ENCODE measurements at regions not wholly inside any gene's neighbourhood (a gene's known extent, or its start where the extent isn't known, plus 50 kb on each side); places are given as distances from the start of the nearest gene placed in this dataset.

GRCh38 chr5:56638061-56638621 lies 177.2 kb upstream of the MAP3K1 start (continued):
- no peak for TF ChIP-seq ZBTB2 (CRISPR knock-in tag; IDR thresholded peaks at IDR 0.05; ENCODE audit: low read depth)
- TF ChIP-seq NFIC (IDR thresholded peaks at IDR 0.05; ENCODE audit: low read length), result peak; percentile 58
- no peak for TF ChIP-seq PLSCR1 (CRISPR knock-in tag; IDR thresholded peaks at IDR 0.05; ENCODE audit: borderline replicate concordance)
- peak; percentile 89 for TF ChIP-seq ARID5B (CRISPR knock-in tag; IDR thresholded peaks at IDR 0.05)
- TF ChIP-seq FIP1L1 (IDR thresholded peaks at IDR 0.05; ENCODE audit: borderline replicate concordance, insufficient read depth, low read depth, low read length), result no peak
- TF ChIP-seq NR2F6 (IDR thresholded peaks at IDR 0.05), result no peak
- 0 out of 2 replicates have a peak, but pooled peaks have one; percentile 9 for TF ChIP-seq NR2F6 (CRISPR knock-in tag; IDR thresholded peaks at IDR 0.05)
- peak; percentile 52; the same call in 1 of the 2 replicates for TF ChIP-seq DRAP1 (CRISPR knock-in tag; IDR thresholded peaks at IDR 0.05)
- peak; percentile 41 for TF ChIP-seq ZEB1 (IDR thresholded peaks at IDR 0.05; ENCODE audit: insufficient replicate concordance, low read depth)
- TF ChIP-seq TCF7 (IDR thresholded peaks at IDR 0.05; ENCODE audit: low read depth), result peak; percentile 33
- TF ChIP-seq HOXA5 (CRISPR knock-in tag; IDR thresholded peaks at IDR 0.05), result peak; percentile 96
- no peak for TF ChIP-seq CENPT (CRISPR knock-in tag; IDR thresholded peaks at IDR 0.05; ENCODE audit: low read depth)
- peak; percentile 81 for TF ChIP-seq PAXIP1 (CRISPR knock-in tag; conservative IDR thresholded peaks at IDR 0.05)
- TF ChIP-seq HDAC6 (IDR thresholded peaks at IDR 0.05; ENCODE audit: low read depth, low read length), result no peak
- TF ChIP-seq ZNF570 (CRISPR knock-in tag; IDR thresholded peaks at IDR 0.05; ENCODE audit: borderline replicate concordance), result no peak
- peak; percentile 45; the same call in 1 of the 2 replicates for TF ChIP-seq FOSL2 (CRISPR knock-in tag; IDR thresholded peaks at IDR 0.05)
- TF ChIP-seq ZNF337 (CRISPR knock-in tag; IDR thresholded peaks at IDR 0.05; ENCODE audit: borderline replicate concordance, low read depth), result no peak
- TF ChIP-seq TFDP2 (CRISPR knock-in tag; IDR thresholded peaks at IDR 0.05), result peak; percentile 25; the same call in 1 of the 2 replicates
- no peak for TF ChIP-seq MAFK (conservative IDR thresholded peaks at IDR 0.05 in 1 of 2, IDR thresholded peaks at IDR 0.05 in 1 of 2; ENCODE audit: low read length in 2 of 2)

Measured in HepG2 (cell line).